ENCODE measurements at regions not wholly inside any gene's neighbourhood (a gene's known extent, or its start where the extent isn't known, plus 50 kb on each side); places are given as distances from the start of the nearest gene placed in this dataset.
"Not testable (repeated sequence)": the region's sequence is repeated elsewhere in the genome, so short reads cannot be mapped to it uniquely, and the experiment has no call there.

DNA sequence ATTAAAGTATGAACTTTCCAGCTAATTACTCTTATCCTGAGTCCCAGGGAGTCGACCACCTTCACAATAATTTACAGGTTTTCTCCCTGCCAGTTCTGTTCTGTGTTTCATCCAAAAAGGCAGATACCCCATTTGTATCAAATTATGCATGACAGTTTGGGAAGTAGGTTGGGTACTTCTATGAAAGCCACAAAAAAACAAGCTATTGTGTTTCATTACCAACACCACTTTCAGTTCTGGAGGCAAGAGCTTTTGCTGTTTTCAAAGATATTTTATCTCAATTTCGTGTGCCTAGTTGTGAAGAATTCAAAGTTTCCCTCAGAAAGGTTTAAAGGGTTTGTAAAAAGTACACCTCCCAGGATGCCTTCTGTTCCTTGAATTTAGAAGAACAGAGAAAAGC is 557.4 kb downstream of the FLRT2 start:
- DNase-seq, result no peak

DNA sequence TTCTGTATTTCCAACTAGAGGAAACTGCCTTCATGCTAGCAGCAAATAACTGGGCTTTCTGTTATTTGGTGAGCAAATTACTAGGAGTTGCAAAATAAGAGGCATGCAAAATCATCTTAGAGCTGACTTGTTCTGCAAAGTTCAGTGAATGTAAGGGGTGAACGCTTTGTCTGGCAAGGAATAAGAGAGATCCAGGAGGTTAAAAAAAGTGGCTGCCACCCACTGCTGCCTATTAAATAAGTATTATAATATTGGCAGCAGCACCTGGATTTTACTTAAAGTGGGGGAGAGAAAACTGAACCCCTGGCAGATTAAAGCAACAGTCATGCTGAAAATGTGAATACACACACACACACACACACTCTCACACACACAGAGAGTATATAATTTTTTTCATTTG is 557.0 kb downstream of the FLRT2 start:
- no peak for DNase-seq

GRCh38 chr14:86084097-86084496 is 554.2 kb downstream of the FLRT2 start:
- DNase-seq, result no peak

- DNase-seq, result no peak
Measured at GRCh38 chr14:86083616-86084015, 553.7 kb downstream of the FLRT2 start.

DNA sequence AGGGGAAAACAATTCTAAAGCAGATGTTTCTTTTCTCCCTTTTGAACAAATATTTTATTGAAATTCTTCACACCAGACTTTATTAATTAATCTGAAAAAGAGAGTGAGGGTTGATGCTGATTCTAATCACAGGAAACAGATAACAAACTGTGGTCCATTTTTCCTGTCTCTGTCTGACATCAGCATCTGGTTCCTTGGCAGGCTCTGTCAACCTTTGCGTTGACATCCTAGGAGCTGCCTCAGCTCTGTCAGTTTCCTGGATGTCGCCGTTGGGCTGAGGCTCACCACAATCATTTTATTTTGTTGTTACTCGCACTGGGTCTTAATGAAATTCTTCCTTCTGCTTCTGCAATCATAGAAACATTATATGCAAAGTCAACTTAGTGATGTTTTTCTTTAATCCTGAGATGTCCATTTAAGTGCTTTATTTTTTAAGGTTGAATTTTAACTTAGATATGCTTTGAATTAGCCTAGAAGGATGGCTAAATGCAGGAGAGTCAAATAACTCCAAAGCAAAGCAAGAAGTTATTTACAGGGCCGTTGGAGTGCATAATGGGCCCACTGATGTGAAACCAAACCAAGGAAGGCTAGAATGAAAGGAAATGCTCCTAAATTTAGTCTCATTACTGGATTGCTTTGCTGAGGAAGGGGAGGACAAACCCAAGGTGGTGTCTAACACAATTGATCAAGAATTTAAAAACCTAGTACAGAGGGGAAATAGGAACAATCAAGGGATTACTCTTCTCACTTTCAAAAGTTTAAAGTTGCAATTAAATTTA is 542.4 kb downstream of the FLRT2 start:
- DNase-seq, result no peak

GRCh38 chr14:86066651-86067050 is 536.7 kb downstream of the FLRT2 start:
- DNase-seq, result no peak

DNA sequence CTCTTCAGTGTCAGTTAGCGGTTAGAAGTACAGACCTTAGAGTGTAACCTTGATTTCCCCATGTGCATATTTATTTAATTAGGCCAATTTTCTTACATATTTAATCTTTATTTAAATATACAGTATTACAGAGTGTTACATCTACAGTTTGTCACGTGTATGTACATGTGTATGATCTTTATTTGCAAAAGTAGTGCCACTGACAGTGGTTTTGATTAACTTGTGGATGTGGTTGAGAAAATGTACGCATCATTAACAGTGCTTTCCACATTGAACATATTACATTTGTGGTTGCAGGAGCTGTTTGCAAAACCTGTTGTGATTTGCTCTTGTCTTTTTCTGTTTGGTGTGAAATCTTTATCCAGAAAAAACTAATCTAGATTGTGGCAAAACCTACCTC is 535.5 kb downstream of the FLRT2 start:
- no peak for DNase-seq

DNA sequence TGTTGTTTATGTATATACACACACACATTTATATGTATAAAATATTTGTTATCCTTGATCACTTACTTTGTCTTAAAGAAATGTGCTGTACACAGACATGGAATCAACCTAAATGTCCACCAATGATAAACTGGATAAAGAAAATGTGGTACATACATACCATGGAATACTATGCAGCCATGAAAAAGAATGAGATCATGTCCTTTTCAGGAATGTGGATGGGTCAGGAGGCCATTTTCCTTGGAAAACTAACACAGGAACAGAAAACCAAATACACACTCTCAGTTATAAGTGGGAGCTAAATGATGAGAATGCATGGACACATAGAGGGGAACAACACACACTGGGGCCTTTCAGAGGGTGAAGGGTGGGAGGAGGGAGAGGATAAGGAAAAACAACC is 534.7 kb downstream of the FLRT2 start:
- DNase-seq, result not testable (repeated sequence)

DNA sequence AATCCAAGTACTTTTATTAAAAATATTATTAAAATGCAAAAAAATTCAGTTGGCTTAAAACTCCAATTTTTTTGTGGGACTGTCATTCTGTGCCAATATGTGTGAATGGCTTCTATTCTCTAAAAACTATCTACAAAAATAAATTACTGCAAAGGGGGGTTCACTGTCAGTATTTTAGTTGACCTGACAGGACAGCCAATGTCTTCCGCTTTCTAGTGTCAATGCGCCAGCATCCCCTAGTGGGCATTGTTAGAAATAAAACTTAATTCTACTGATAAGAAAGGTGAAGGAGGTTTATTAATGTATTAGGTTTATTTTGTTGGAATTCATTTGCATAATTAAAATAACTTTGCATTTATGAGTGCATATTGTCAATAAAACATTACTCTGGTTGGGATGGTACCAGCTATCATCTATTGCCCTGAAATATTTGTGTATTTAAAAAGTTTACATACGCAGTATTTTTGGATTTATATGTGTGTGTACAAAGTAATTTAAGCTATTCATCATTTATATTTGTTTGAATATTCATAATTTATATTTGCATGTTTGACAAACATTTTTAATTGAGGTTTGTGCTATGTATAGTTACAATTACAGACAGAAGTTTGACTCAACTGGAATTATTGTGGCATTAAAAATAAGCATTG is 527.2 kb downstream of the FLRT2 start:
- DNase-seq, result no peak

- no peak for DNase-seq
Measured at GRCh38 chr14:86055512-86056075, 525.6 kb downstream of the FLRT2 start.

GRCh38 chr14:86052868-86053267 is 522.9 kb downstream of the FLRT2 start:
- no peak for DNase-seq

- DNase-seq, result no peak
Measured at GRCh38 chr14:86050757-86051156, 520.8 kb downstream of the FLRT2 start.

GRCh38 chr14:86050072-86050683 is 520.2 kb downstream of the FLRT2 start:
- DNase-seq, result no peak

- no peak for DNase-seq
Measured at GRCh38 chr14:86039176-86039575, 509.2 kb downstream of the FLRT2 start.

DNA sequence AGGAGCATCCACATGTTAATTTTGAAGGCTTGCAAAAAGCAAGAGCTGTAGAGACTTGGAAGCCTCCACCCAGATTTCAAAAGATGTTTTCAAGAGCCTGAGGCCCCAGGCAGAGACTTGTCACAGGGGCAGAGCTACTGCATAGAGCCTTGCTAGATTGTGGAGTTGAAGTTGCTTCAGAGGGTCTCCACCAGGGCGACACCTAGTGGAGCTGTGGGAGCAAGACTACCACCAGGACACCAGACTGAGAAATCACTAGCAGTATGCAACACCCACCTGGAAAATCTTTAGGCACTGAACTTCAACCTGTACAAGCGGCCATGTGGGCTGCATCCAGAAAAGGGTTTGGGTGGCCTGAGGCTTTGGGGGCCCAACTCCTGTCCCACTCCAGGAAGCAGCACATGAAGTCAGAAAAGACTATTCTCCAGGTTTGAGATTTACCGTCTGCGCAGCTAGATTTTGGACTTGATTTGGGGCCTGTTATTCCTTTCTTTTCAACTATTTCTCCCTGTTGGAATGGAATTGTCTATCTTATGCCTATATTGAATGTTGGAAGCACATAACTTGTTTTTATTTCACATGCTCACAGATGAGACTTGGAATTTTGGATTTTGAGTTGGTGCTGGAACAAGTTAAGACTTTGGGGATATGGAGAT is 508.6 kb downstream of the FLRT2 start:
- DNase-seq, result peak; percentile 30

DNA sequence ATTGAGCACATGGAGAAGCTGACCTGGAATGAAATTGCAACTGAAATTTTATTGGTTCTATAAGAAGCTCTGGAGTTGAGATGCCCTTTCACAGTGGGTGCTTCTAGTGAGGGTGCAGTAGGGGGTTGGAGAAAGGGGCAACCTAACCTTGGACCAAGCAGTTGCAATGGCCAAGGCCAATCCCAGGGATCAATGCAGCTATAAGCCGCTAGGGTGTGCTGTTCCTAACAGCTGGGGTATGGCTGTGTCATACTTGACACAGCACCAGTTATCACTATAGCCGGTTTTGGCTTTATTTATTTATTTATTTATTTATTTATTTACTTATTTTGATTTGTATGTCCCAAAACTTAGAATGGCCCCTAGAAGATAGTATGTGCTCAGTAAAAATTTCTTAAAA is 505.9 kb downstream of the FLRT2 start:
- DNase-seq, result no peak

DNA sequence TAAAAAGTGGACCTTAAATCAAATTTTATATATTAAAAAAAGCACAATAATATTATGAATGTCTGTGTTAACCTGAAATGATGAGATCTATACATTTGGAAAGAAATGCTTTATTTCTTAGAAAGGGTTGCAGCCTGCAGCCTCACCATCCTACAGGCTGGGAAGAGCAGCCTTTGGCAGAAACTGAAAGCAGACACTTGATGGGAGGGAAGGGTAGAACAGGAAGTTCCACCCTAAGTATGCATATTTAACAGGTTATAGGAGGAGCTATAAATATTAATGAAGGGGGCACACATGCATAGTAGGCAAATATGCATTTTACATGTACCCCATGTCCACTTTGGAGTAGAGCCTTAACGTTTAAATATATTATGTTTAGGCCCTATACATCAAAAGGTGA is 498.0 kb downstream of the FLRT2 start:
- DNase-seq, result no peak

GRCh38 chr14:86027144-86027543 is 497.2 kb downstream of the FLRT2 start:
- no peak for DNase-seq

DNA sequence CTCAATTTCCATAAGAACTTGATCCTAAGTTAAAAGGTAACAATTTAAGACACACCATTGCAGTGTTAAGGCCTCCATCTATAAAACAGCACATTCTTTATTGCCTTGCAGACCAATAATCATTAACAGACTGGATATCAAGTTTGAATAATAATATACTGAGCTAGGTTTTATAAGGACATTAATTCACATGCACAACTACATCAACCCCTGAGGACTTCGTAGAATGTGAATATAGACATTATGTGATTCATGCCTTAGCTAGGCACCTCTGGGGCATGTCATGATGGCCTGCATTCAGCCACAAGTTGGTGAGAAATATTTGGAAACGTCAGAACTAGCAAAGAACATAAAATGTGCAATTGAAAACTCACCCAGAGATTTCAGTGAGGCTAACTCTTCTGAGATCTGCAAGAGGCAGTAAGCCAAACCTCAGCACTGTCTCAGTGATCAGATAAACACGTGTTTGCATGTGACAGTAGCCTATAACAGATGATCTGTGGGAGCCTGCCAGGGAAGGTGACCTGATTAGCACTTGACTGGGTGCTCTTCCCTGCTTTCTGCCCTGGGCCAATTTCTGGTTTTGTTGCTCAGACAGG is 492.2 kb downstream of the FLRT2 start:
- DNase-seq, result no peak

DNA sequence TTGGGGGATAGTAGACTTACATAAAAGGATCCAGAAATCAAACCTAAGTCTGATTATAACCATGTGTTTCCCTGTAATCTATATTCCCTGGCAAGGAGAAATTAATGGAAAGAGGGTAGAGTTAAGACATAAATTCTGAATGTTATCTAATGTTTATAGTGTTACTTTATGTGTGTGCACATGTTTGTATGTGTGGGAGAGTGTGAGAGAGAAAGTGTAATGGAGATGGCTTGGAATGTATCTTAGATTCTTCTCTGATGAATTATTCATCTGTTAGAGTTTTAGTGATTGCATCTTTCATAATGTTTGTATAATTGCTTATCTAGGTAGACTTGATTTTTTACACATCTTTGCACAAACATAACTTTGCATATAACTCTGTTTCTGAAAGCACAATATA is 490.9 kb downstream of the FLRT2 start:
- DNase-seq, result no peak

DNA sequence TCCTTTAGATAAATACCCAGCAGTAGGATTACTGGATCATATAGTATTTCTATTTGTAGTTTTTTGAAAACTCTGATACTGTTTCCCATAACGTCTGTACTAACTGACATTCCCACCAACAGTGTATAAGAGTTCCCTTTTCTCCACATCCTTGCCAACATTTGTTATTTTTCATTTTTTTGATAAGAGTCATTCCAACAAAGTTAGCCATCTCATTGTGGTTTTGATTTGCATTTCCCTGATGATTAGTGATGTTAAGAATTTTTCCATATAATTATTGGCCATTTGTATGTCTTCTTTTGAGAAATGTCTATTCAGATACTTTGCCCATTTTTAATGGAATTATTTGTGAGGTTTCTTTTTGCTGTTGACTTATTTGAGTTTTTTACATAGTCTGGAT is 486.0 kb downstream of the FLRT2 start:
- no peak for DNase-seq

DNA sequence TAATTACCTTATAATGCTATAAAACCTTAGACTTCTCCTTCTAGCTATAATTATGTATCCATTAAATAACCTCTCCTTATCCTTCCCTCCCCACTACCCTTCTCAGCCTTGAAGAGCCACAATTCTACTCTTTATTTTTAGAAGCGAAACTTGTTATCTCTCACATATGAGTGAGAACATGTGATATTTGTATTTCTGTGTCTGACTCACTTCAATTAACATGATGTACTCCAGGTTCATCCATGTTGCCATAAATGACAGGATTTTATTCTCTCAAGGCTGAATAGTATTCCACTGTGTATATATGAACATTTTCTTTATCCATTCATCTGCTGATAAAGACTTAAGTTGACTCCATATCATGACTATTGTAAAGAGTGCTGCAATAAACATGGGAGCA is 485.6 kb downstream of the FLRT2 start:
- no peak for DNase-seq

DNA sequence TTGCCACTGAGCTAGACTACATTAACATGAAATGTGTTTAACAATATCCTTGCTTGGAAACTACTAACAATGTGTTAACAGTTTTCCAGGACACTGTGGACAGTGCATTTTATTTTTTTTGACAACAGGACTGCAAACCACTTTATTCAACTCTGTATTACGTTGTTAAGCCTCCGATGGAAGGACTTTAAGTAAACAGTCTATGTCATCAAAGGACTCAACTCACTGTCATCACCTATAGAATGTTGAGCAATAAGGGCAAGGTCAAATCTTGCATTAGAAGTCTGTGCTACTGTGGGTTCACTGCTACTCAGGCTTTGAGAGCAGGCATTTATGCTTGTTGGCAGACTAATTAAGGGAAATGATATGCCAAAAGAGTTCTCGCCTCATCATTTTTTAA is 483.7 kb downstream of the FLRT2 start:
- no peak for DNase-seq
